Omental fat pad (tissue), 3 donors: ENCODE measurements at regions not wholly inside any gene's neighbourhood (a gene's known extent, or its start where the extent isn't known, plus 50 kb on each side); places are given as distances from the start of the nearest gene placed in this dataset.
"Not testable (repeated sequence)": the region's sequence is repeated elsewhere in the genome, so short reads cannot be mapped to it uniquely, and the experiment has no call there.

Experiments used
- ATAC-seq: fragments of 150-250 bp; one replicate; pipeline ENCODE4 v1.9.1; 2016; ENCODE audit warnings: mild to moderate bottlenecking, moderate library complexity; ENCODE audit not compliant: low FRiP score
- DNase-seq: peaks from one replicate; pipeline ENCODE4 v3.0.0-alpha.2; 2019; ENCODE audit warnings: low spot score
- TF ChIP-seq, protein P1 (sequence below), 3 donors: fragments of 450-650 bp; IDR thresholded peaks; one replicate each; pipeline ENCODE4 v1.5.1; 2016 to 2017; ENCODE audit warnings: antibody characterized with exemption in 3 of 3, mild to moderate bottlenecking in 3 of 3, moderate library complexity in 2 of 3

GRCh38 chrX:27163236-27163635 lies 299.9 kb downstream of the PPP4R3C start:
- DNase-seq (no peak), ATAC-seq (no peak)
- TF ChIP-seq, protein P1, sequence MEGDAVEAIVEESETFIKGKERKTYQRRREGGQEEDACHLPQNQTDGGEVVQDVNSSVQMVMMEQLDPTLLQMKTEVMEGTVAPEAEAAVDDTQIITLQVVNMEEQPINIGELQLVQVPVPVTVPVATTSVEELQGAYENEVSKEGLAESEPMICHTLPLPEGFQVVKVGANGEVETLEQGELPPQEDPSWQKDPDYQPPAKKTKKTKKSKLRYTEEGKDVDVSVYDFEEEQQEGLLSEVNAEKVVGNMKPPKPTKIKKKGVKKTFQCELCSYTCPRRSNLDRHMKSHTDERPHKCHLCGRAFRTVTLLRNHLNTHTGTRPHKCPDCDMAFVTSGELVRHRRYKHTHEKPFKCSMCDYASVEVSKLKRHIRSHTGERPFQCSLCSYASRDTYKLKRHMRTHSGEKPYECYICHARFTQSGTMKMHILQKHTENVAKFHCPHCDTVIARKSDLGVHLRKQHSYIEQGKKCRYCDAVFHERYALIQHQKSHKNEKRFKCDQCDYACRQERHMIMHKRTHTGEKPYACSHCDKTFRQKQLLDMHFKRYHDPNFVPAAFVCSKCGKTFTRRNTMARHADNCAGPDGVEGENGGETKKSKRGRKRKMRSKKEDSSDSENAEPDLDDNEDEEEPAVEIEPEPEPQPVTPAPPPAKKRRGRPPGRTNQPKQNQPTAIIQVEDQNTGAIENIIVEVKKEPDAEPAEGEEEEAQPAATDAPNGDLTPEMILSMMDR (IDR thresholded peaks at IDR 0.05): no peak

- TF ChIP-seq, protein P1 (IDR thresholded peaks at IDR 0.05): no peak
- DNase-seq (no peak), ATAC-seq (no peak)
These were observed 300.6 kb downstream of the PPP4R3C start for GRCh38 chrX:27162496-27162895.

- not testable (repeated sequence) for DNase-seq, ATAC-seq
These were observed 306.2 kb downstream of the PPP4R3C start for GRCh38 chrX:27156921-27157320.

DNA sequence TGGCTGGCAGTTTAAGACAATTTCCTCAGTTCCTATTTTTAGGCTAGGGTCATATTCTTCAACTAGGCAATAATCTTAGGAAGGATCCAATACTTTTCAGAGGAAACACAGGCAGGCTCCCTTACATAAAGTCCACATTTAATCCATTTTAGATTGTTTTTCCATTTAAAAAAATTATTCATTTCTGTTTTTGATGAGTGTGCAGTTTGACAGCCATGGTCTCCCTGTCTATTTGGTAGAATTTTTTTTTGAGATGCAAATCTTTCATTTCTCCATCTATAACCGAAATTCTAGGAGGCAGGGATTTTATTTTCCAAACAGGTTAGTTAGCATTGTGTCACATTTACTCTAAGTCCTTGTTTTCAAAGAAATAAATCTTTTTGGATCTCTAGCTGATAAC lies 326.8 kb downstream of the PPP4R3C start:
- TF ChIP-seq, protein P1 (IDR thresholded peaks at IDR 0.05): no peak
- ATAC-seq (no peak), DNase-seq (no peak)

- TF ChIP-seq, protein P1 (IDR thresholded peaks at IDR 0.05): no peak
- no peak for ATAC-seq
- DNase-seq: no peak
These were observed 330.3 kb downstream of the PPP4R3C start for GRCh38 chrX:27132862-27133261.

- not testable (repeated sequence) for DNase-seq
These were observed 376.0 kb downstream of the PPP4R3C start for GRCh38 chrX:27087176-27087575.

GRCh38 chrX:27086237-27086636 lies 376.9 kb downstream of the PPP4R3C start:
- no peak for ATAC-seq
- TF ChIP-seq, protein P1 (IDR thresholded peaks at IDR 0.05): no peak
- DNase-seq: no peak

More at GRCh38 chrX:27087176-27087575, 376.0 kb downstream of the PPP4R3C start:
- ATAC-seq: not testable (repeated sequence)

GRCh38 chrX:27085346-27085745 lies 377.8 kb downstream of the PPP4R3C start:
- TF ChIP-seq, protein P1 (IDR thresholded peaks at IDR 0.05): no peak
- ATAC-seq (no peak), DNase-seq (no peak)
